Memory B cell (primary cell): ENCODE measurements at regions not wholly inside any gene's neighbourhood (a gene's known extent, or its start where the extent isn't known, plus 50 kb on each side); places are given as distances from the start of the nearest gene placed in this dataset.

Source experiments
- ATAC-seq: fragments of 150-1000 bp; cut with Tn5 transposase; 2 replicates; pipeline ENCODE4 v1.10.0; 2021; ENCODE audit warnings: low read depth, mild to moderate bottlenecking, moderate library complexity
- DNase-seq, 2 donors: peaks; one replicate each; pipeline ENCODE4 v3.0.0; 2022; ENCODE audit warnings: low spot score in 2 of 2
- H3K27ac Mint-ChIP-seq: one replicate; pipeline ENCODE4 v1.8.0; 2022; ENCODE audit warnings: mild to moderate bottlenecking, moderate library complexity, mixed read lengths
- H3K27me3 Mint-ChIP-seq: one replicate; pipeline ENCODE4 v1.8.0; 2022; ENCODE audit warnings: mixed read lengths
- H3K36me3 Mint-ChIP-seq: one replicate; pipeline ENCODE4 v1.8.0; 2022; ENCODE audit warnings: mild to moderate bottlenecking, mixed read lengths
- H3K4me1 Mint-ChIP-seq: one replicate; pipeline ENCODE4 v1.8.0; 2022; ENCODE audit warnings: mixed read lengths
- H3K4me3 Mint-ChIP-seq: one replicate; pipeline ENCODE4 v1.8.0; 2022; ENCODE audit warnings: mild to moderate bottlenecking, moderate library complexity, mixed read lengths
- H3K9me3 Mint-ChIP-seq: one replicate; pipeline ENCODE4 v1.8.0; 2022; ENCODE audit warnings: mixed read lengths

DNA sequence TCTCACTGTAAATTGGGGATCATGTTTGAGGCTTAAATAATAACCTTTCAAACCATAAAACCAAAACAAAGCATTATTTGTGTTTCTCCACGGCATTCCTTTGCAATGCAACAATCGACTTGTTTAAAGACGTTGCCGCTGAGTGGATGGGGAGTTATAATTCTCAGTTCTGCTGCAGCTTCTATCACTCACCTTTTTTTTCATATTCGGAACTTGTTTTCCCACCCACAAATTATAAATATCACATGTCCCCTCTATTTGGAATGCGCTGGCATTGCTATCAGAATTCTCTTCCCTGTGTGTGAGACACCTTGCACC, 372.8 kb upstream of the SMIM21 start:
- no peak for ATAC-seq
- no peak for DNase-seq
- Mint-ChIP-seq H3K27me3 (peaks cover 4% of the 10 kb centered on the region), H3K9me3 (peaks cover 5% of the 10 kb centered on the region), H3K27ac (no peak overlapping the region), H3K4me1 (no peaks in the 10 kb centered on the region), H3K36me3 (no peaks in the 10 kb centered on the region), H3K4me3 (no peak overlapping the region)

- no peaks in the 10 kb centered on the region for H3K36me3 Mint-ChIP-seq
- H3K27me3 Mint-ChIP-seq, result peaks cover 4% of the 10 kb centered on the region
- H3K9me3 Mint-ChIP-seq, result peaks cover 5% of the 10 kb centered on the region
- no peak overlapping the region for H3K4me3 Mint-ChIP-seq
- H3K27ac Mint-ChIP-seq, result no peak overlapping the region
- no peaks in the 10 kb centered on the region for H3K4me1 Mint-ChIP-seq
- DNase-seq, result no peak
- ATAC-seq, result no peak
Observed at GRCh38 chr18:75799449-75800330, 372.2 kb upstream of the SMIM21 start.

DNA sequence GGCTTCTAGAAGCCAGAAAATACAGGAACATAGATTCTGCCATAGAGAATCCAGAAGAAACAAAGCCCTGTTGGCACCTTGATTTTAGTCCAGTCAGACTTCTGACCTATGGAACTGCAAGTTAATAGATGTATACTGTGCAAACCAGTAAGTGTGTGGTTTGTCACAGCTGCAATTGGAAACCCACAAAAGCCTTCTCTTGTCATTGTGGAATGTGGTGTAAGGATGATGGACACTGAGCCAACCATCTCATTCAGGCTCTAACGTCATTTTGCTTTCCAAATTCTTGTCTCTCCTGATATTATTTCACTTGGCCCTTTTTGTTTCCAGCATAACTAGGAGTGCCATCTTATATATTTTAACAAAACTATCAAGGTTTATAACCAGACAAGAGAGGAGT, 369.5 kb upstream of the SMIM21 start:
- peaks cover 10% of the 10 kb centered on the region for H3K9me3 Mint-ChIP-seq
- DNase-seq (no peak), ATAC-seq (no peak)

DNA sequence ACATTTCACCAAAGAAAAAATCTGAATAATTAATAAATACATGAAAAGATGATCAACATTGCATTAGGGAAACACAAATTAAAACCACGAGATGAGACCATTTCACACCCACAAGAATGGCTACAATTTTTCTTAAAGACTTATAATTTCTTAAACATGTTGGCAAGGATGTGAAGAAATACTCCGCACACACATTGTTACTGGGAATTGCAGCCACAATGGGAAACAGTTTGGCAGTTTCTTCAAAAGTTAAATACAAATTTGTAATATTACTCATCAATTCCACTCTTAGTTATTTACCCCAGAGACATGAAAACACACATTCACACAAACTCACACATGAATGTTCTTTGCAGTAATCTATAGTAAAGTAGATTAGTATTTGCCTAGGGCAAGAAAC, 363.3 kb upstream of the SMIM21 start:
- no peak overlapping the region for H3K27ac Mint-ChIP-seq
- H3K36me3 Mint-ChIP-seq, result no peaks in the 10 kb centered on the region
- ATAC-seq (no peak), DNase-seq (no peak)
- H3K4me1 Mint-ChIP-seq, result no peaks in the 10 kb centered on the region
- H3K27me3 Mint-ChIP-seq, result peaks cover 2% of the 10 kb centered on the region
- H3K4me3 Mint-ChIP-seq, result no peak overlapping the region
- H3K9me3 Mint-ChIP-seq, result peaks cover 6% of the 10 kb centered on the region

More for the DNA sequence above, 369.5 kb upstream of the SMIM21 start:
- no peak overlapping the region for H3K27ac Mint-ChIP-seq
- no peaks in the 10 kb centered on the region for H3K4me1 Mint-ChIP-seq
- peaks cover 4% of the 10 kb centered on the region for H3K27me3 Mint-ChIP-seq
- no peaks in the 10 kb centered on the region for H3K36me3 Mint-ChIP-seq
- no peak overlapping the region for H3K4me3 Mint-ChIP-seq

DNA sequence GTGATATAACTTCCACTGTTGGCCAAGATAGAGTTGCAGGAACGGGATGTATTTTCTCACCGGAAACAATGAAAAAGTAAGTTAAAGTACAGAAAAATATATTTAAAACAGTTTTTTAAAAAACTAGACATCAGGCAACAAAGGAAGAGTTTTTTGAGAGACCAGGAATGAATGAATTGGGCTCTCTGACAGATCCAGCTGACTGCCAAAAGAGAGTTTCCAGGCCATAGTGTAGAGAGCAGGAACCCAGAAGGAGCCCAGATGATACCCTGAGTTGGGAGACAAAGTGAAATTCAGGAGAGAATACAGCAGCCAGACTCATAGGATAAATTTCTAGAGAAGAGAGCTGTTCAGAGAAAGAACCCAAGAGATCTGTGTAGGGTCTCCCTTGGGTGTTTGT, 362.6 kb upstream of the SMIM21 start:
- Mint-ChIP-seq H3K27ac (no peak overlapping the region), H3K27me3 (peaks cover 2% of the 10 kb centered on the region), H3K4me3 (no peak overlapping the region), H3K9me3 (peaks cover 9% of the 10 kb centered on the region), H3K4me1 (no peaks in the 10 kb centered on the region), H3K36me3 (no peaks in the 10 kb centered on the region)
- ATAC-seq (no peak), DNase-seq (no peak)

GRCh38 chr18:75785834-75786233, 358.3 kb upstream of the SMIM21 start:
- Mint-ChIP-seq H3K4me1 (no peaks in the 10 kb centered on the region), H3K27me3 (peaks cover 4% of the 10 kb centered on the region), H3K27ac (no peak overlapping the region), H3K36me3 (no peaks in the 10 kb centered on the region), H3K4me3 (no peak overlapping the region), H3K9me3 (peaks cover 5% of the 10 kb centered on the region)
- DNase-seq (no peak), ATAC-seq (no peak)

DNA sequence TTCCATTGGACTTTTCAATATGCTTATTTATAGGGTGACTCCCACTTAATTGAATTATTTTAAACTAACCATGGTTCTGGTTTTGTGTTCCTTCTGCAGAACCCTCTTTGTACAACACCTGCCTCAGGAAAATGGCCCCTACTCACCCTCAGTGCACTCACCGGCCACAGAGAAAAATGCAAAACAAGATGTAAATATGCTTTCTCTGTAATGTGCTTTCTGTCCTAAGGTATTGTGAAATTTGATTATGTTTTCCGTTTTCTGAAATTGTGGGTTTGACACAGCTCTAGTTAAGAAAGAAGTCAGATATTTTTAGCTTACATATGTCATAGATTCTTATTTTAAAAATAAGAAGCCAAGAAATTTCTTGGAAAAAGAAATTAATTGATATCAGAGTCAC, 357.7 kb upstream of the SMIM21 start:
- H3K27ac Mint-ChIP-seq, result no peak overlapping the region
- no peaks in the 10 kb centered on the region for H3K4me1 Mint-ChIP-seq
- no peaks in the 10 kb centered on the region for H3K36me3 Mint-ChIP-seq
- H3K4me3 Mint-ChIP-seq, result no peak overlapping the region
- H3K27me3 Mint-ChIP-seq, result peaks cover 4% of the 10 kb centered on the region
- ATAC-seq (no peak), DNase-seq (no peak)
- H3K9me3 Mint-ChIP-seq, result peaks cover 5% of the 10 kb centered on the region

GRCh38 chr18:75784390-75784789, 356.9 kb upstream of the SMIM21 start:
- DNase-seq (no peak), ATAC-seq (no peak)
- no peaks in the 10 kb centered on the region for H3K4me1 Mint-ChIP-seq
- H3K27ac Mint-ChIP-seq, result no peak overlapping the region
- H3K36me3 Mint-ChIP-seq, result no peaks in the 10 kb centered on the region
- peaks cover 5% of the 10 kb centered on the region for H3K9me3 Mint-ChIP-seq
- H3K4me3 Mint-ChIP-seq, result no peak overlapping the region
- peaks cover 4% of the 10 kb centered on the region for H3K27me3 Mint-ChIP-seq

DNA sequence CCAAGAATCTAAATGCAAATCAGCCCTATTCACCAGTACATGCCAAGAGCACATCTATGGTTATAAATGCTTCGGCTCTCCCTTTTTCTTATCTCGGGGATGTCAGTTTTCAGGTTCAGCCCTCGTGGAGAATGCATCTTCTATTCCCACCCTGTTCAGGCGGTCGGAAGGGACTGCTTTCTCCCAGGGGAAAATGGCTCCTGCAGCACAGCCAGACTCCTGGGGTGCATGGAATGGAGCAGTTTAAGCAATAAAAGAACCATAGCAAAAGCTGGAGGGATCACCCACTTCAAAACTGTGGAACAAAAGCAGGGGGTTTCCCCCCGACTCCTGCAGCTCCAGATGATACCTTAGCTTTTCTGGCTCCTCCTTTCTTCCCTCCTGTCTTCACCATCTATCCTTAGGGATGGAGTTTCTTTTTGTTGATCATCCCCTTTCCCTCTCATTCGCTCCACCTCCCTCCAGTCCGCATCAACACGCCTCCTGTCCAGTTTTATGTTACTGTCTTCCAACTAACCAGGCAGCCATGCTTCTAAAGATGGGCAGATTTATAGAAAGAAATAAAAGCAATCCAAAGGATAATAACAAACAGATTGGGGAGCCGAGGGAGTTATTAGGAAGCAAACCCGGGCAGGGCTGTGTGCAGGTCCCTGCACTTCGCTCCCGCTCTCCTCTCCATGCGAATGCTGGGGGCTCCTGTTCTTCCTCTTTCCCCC, 356.2 kb upstream of the SMIM21 start:
- Mint-ChIP-seq H3K9me3 (peaks cover 5% of the 10 kb centered on the region), H3K4me1 (no peaks in the 10 kb centered on the region), H3K36me3 (no peaks in the 10 kb centered on the region), H3K4me3 (no peak overlapping the region), H3K27me3 (peaks cover 4% of the 10 kb centered on the region), H3K27ac (no peak overlapping the region)
- ATAC-seq, result no peak
- no peak for DNase-seq

DNA sequence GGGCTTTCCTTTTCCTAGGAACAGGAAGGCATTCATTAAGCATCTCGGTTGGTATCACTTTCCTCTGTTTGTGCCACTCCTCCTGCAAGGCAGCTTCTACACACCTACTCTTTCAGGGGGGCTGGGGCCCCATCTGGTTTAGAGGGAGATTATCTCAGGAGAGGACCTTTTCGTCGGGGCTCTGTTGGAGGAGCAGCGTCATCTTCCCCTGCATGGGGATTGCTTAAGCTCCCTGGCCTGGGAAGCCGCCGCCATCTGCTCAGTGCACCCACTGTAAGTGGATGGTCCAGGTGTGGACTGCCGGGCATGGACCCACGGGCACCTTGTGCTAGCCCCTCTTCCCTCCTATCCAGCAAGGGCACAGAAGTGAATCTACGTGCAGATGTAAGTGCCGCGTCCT, 355.3 kb upstream of the SMIM21 start:
- H3K9me3 Mint-ChIP-seq, result peaks cover 5% of the 10 kb centered on the region

DNA sequence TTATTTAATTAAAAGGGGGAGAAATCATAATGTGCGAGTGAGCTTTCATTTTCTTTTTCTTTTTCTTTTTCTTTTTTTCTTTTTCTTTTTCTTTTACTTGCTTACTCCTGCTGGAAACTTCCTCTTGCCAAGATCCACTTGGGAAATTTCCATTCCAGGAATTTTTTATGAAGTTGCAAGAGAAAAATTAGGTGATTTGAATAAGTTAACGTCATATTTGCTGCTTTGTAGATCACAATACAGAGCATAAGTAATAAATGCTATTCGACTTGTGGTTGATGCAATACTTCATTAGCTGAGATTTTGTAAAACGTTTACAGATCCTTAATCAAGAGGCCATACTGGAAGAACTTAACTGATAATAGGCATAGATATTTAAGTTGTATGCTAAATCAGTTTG, 354.7 kb upstream of the SMIM21 start:
- no peaks in the 10 kb centered on the region for H3K36me3 Mint-ChIP-seq
- H3K27me3 Mint-ChIP-seq, result peaks cover 4% of the 10 kb centered on the region
- H3K4me3 Mint-ChIP-seq, result no peak overlapping the region
- DNase-seq (no peak), ATAC-seq (no peak)
- peaks cover 5% of the 10 kb centered on the region for H3K9me3 Mint-ChIP-seq
- no peak overlapping the region for H3K27ac Mint-ChIP-seq
- H3K4me1 Mint-ChIP-seq, result no peaks in the 10 kb centered on the region

More for the DNA sequence above, 355.3 kb upstream of the SMIM21 start:
- Mint-ChIP-seq H3K36me3 (no peaks in the 10 kb centered on the region), H3K4me3 (no peak overlapping the region), H3K27ac (no peak overlapping the region), H3K4me1 (no peaks in the 10 kb centered on the region), H3K27me3 (peaks cover 4% of the 10 kb centered on the region)
- DNase-seq, result no peak
- ATAC-seq, result no peak

DNA sequence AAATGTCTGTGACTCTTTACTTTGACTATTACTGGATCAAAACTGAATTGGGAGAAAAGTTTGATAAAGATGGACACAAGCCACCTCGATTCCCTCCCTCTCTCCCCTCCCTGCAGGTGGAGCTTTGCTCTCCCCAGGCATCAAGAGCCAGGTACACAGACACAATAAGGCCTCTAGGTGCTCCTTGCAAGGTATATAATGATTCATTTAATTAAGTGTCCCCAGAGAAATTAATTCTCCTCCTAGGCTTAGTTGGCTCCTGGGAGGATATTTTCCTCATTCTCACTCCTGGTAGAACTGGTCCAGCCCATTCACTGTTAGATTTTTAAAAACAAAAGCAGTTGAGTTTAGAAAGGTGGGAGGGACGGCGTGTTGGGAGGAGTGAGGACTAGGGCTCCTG, 352.4 kb upstream of the SMIM21 start:
- peaks cover 2% of the 10 kb centered on the region for H3K27me3 Mint-ChIP-seq
- peaks cover 2% of the 10 kb centered on the region for H3K9me3 Mint-ChIP-seq
- no peak overlapping the region for H3K27ac Mint-ChIP-seq
- H3K4me3 Mint-ChIP-seq, result no peak overlapping the region
- H3K36me3 Mint-ChIP-seq, result no peaks in the 10 kb centered on the region
- H3K4me1 Mint-ChIP-seq, result no peaks in the 10 kb centered on the region
- DNase-seq (no peak), ATAC-seq (no peak)

GRCh38 chr18:75779450-75779849, 351.9 kb upstream of the SMIM21 start:
- Mint-ChIP-seq H3K27me3 (peaks cover 2% of the 10 kb centered on the region), H3K4me1 (no peaks in the 10 kb centered on the region), H3K27ac (no peak overlapping the region), H3K36me3 (no peaks in the 10 kb centered on the region), H3K4me3 (no peak overlapping the region), H3K9me3 (peaks cover 2% of the 10 kb centered on the region)
- ATAC-seq, result no peak
- DNase-seq, result no peak

DNA sequence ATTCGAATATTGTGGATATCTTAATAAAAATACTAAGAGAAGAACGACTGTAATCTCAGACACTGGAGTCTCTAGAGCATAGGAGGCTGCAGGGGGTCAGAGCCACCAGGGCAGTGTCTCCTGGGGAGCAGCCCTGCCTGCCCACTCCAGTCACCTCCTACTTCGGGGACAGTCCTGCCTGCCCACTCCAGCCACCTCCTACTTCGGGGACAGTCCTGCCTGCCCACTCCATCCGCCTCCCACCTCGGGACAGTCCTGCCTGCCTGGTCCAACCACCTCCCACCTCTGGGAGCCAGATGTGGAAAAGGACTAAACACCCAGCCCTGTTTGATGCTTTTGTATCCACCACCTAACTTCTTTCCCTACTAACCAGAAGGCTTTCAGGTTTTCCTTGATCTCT, 350.1 kb upstream of the SMIM21 start:
- DNase-seq (no peak), ATAC-seq (no peak)
- Mint-ChIP-seq H3K9me3 (peaks cover 4% of the 10 kb centered on the region), H3K4me3 (no peak overlapping the region), H3K4me1 (no peaks in the 10 kb centered on the region), H3K27ac (no peak overlapping the region), H3K27me3 (no peaks in the 10 kb centered on the region), H3K36me3 (no peaks in the 10 kb centered on the region)

DNA sequence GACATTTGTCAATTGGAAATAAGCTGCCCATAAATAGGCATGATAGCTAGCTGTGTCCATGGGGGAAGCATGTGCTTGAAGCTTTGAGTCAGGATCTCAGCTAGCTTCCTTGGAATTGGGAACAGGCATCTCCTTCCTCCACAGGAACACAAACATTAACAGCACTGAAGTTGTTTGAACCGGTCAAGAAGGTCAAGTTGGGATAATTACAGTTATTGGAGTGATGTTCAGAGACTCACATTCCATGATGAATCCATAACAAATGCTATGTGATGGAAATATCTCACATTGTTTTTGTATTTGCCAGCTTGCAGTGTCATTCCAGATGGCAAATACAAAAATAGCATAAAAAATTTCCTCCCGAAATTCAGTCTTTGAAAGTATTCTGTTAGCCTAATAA, 347.6 kb upstream of the SMIM21 start:
- ATAC-seq, result no peak
- H3K9me3 Mint-ChIP-seq, result peaks cover 3% of the 10 kb centered on the region
- no peak for DNase-seq
- no peak overlapping the region for H3K4me3 Mint-ChIP-seq
- H3K4me1 Mint-ChIP-seq, result no peaks in the 10 kb centered on the region
- H3K27ac Mint-ChIP-seq, result no peak overlapping the region
- no peaks in the 10 kb centered on the region for H3K36me3 Mint-ChIP-seq
- no peaks in the 10 kb centered on the region for H3K27me3 Mint-ChIP-seq
